ENCODE measurements at regions not wholly inside any gene's neighbourhood (a gene's known extent, or its start where the extent isn't known, plus 50 kb on each side); places are given as distances from the start of the nearest gene placed in this dataset.

GRCh38 chr10:84683550-84683949 lies 355.2 kb downstream of the CCSER2 start:
- Histone ChIP-seq H3K79me2 (ENCODE audit: insufficient read depth, low read length) (no peaks in the 10 kb centered on the region), H2AFZ (ENCODE audit: low read length) (no peak overlapping the region), H3F3A (ENCODE audit: low read depth) (no peaks in the 10 kb centered on the region), H3K9me3 (ENCODE audit: insufficient read depth, low read depth, low read length) (no peaks in the 10 kb centered on the region), H3K9me2 (replicated peaks; ENCODE audit: low read depth, low read length) (no peaks in the 10 kb centered on the region), H3K9ac (ENCODE audit: low read depth, low read length, poor library complexity, severe bottlenecking) (no peak overlapping the region), H3K4me1 (ENCODE audit: insufficient read depth, low read length, poor library complexity, severe bottlenecking) (no peaks in the 10 kb centered on the region), H4K20me1 (ENCODE audit: insufficient read depth, low read length, poor library complexity, severe bottlenecking) (no peaks in the 10 kb centered on the region), H3K4me3 (ENCODE audit: low read length, poor library complexity, severe bottlenecking) (no peak overlapping the region), H3K36me3 (ENCODE audit: insufficient read depth, low read length) (no peaks in the 10 kb centered on the region), H3K27me3 (ENCODE audit: insufficient read depth, low read length, poor library complexity, severe bottlenecking) (no peaks in the 10 kb centered on the region), H3K4me2 (ENCODE audit: low read depth, low read length, poor library complexity, severe bottlenecking) (no peak overlapping the region)
- TF ChIP-seq EZH2phosphoT487 (IDR thresholded peaks at IDR 0.05; ENCODE audit: borderline replicate concordance) = no peak
- TF ChIP-seq, protein P1, sequence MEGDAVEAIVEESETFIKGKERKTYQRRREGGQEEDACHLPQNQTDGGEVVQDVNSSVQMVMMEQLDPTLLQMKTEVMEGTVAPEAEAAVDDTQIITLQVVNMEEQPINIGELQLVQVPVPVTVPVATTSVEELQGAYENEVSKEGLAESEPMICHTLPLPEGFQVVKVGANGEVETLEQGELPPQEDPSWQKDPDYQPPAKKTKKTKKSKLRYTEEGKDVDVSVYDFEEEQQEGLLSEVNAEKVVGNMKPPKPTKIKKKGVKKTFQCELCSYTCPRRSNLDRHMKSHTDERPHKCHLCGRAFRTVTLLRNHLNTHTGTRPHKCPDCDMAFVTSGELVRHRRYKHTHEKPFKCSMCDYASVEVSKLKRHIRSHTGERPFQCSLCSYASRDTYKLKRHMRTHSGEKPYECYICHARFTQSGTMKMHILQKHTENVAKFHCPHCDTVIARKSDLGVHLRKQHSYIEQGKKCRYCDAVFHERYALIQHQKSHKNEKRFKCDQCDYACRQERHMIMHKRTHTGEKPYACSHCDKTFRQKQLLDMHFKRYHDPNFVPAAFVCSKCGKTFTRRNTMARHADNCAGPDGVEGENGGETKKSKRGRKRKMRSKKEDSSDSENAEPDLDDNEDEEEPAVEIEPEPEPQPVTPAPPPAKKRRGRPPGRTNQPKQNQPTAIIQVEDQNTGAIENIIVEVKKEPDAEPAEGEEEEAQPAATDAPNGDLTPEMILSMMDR (conservative IDR thresholded peaks at IDR 0.05; ENCODE audit: low read length) = no peak

GRCh38 chr10:84683980-84684740 lies 355.8 kb downstream of the CCSER2 start:
- H3K4me1 ChIP-seq (ENCODE audit: insufficient read depth, low read length, poor library complexity, severe bottlenecking) = no peaks in the 10 kb centered on the region
- no peak overlapping the region for H2AFZ ChIP-seq (ENCODE audit: low read length)
- H3K9me3 ChIP-seq (ENCODE audit: insufficient read depth, low read depth, low read length) = no peaks in the 10 kb centered on the region
- H3K9me2 ChIP-seq (replicated peaks; ENCODE audit: low read depth, low read length) = no peaks in the 10 kb centered on the region
- TF ChIP-seq, protein P1 (conservative IDR thresholded peaks at IDR 0.05; ENCODE audit: low read length) = no peak
- TF ChIP-seq EZH2phosphoT487 (IDR thresholded peaks at IDR 0.05; ENCODE audit: borderline replicate concordance) = no peak
- H3K4me2 ChIP-seq (ENCODE audit: low read depth, low read length, poor library complexity, severe bottlenecking) = no peak overlapping the region
- no peaks in the 10 kb centered on the region for H3K36me3 ChIP-seq (ENCODE audit: insufficient read depth, low read length)
- no peaks in the 10 kb centered on the region for H3K27me3 ChIP-seq (ENCODE audit: insufficient read depth, low read length, poor library complexity, severe bottlenecking)
- H3K79me2 ChIP-seq (ENCODE audit: insufficient read depth, low read length) = no peaks in the 10 kb centered on the region
- H3K4me3 ChIP-seq (ENCODE audit: low read length, poor library complexity, severe bottlenecking) = no peak overlapping the region
- H3K9ac ChIP-seq (ENCODE audit: low read depth, low read length, poor library complexity, severe bottlenecking) = no peak overlapping the region
- no peaks in the 10 kb centered on the region for H3F3A ChIP-seq (ENCODE audit: low read depth)
- no peaks in the 10 kb centered on the region for H4K20me1 ChIP-seq (ENCODE audit: insufficient read depth, low read length, poor library complexity, severe bottlenecking)

DNA sequence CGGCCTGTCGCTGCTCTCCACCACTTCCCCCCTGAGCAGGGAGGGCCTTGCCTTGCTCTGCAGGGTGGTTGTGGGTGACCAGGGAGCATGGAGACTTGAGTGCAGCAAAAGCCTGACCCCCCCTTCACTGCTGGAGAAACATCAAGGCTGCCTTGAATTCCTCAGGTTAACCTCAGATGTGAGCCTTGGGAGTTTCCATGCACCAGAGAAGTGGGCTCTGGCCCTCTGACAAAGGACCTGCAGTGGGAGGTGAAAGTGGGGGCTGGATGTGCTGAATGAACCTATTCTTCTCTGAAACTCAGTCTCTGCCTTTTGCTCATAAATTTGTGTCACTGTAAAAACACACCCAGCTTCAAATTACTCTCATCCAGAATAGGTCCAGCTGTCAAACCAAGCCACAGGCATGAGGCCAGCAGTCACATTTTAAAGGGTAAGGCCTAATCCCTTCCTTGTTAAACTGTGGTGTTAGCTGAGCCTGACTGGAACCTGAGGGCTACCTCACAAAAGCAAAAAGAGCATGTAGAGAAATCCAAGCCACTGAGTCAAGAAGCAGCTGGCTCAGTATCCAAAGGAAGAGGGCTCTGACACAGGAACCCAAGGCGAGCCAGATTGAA lies 356.8 kb downstream of the CCSER2 start:
- Histone ChIP-seq H2AFZ (ENCODE audit: low read length) (no peak overlapping the region), H3K9ac (ENCODE audit: low read depth, low read length, poor library complexity, severe bottlenecking) (no peak overlapping the region), H3F3A (ENCODE audit: low read depth) (no peaks in the 10 kb centered on the region), H4K20me1 (ENCODE audit: insufficient read depth, low read length, poor library complexity, severe bottlenecking) (no peaks in the 10 kb centered on the region), H3K79me2 (ENCODE audit: insufficient read depth, low read length) (no peaks in the 10 kb centered on the region), H3K9me3 (ENCODE audit: insufficient read depth, low read depth, low read length) (no peaks in the 10 kb centered on the region), H3K27me3 (ENCODE audit: insufficient read depth, low read length, poor library complexity, severe bottlenecking) (no peaks in the 10 kb centered on the region), H3K36me3 (ENCODE audit: insufficient read depth, low read length) (no peaks in the 10 kb centered on the region), H3K4me2 (ENCODE audit: low read depth, low read length, poor library complexity, severe bottlenecking) (no peak overlapping the region), H3K4me3 (ENCODE audit: low read length, poor library complexity, severe bottlenecking) (no peak overlapping the region), H3K9me2 (replicated peaks; ENCODE audit: low read depth, low read length) (no peaks in the 10 kb centered on the region), H3K4me1 (ENCODE audit: insufficient read depth, low read length, poor library complexity, severe bottlenecking) (no peaks in the 10 kb centered on the region)
- TF ChIP-seq, protein P1 (conservative IDR thresholded peaks at IDR 0.05; ENCODE audit: low read length) = no peak
- TF ChIP-seq EZH2phosphoT487 (IDR thresholded peaks at IDR 0.05; ENCODE audit: borderline replicate concordance) = no peak

Data from Loucy (cell line).